Uterus (tissue), 3 donors: ENCODE measurements at regions not wholly inside any gene's neighbourhood (a gene's known extent, or its start where the extent isn't known, plus 50 kb on each side); places are given as distances from the start of the nearest gene placed in this dataset.

ENCODE experiments used
- DNase-seq, 2 donors: peaks; one replicate each; pipeline ENCODE4 v3.0.0-alpha.2; 2019 to 2020
- H3K27ac ChIP-seq, 2 donors: fragments of 200-600 bp; sonication (generic); 1 replicate in 1 of 2; 2 replicates in 1 of 2; pipeline ENCODE4 v1.5.1; 2016 to 2018
- H3K27me3 ChIP-seq, 2 donors: fragments of 200-600 bp; sonication (generic); one replicate each; pipeline ENCODE4 v1.5.1; 2018 to 2019; ENCODE audit warnings: control low read depth in 1 of 2
- H3K36me3 ChIP-seq, 2 donors: fragments of 200-600 bp; sonication (generic); one replicate each; pipeline ENCODE4 v1.5.1; 2019; ENCODE audit warnings: control low read depth in 1 of 2
- H3K4me1 ChIP-seq, 2 donors: fragments of 200-600 bp; sonication (generic); one replicate each; pipeline ENCODE4 v1.5.1; 2018 to 2019; ENCODE audit warnings: control low read depth in 1 of 2
- H3K4me3 ChIP-seq, 2 donors: fragments of 200-600 bp; sonication (generic); 1 replicate in 1 of 2; 2 replicates in 1 of 2; pipeline ENCODE4 v1.5.1; 2018 to 2019; ENCODE audit warnings: mild to moderate bottlenecking in 1 of 2
- H3K9me3 ChIP-seq, 2 donors: fragments of 200-600 bp; sonication (generic); one replicate each; pipeline ENCODE4 v1.5.1; 2019; ENCODE audit warnings: control low read depth in 1 of 2
- POLR2A ChIP-seq, 2 donors: fragments of 450-650 bp; IDR thresholded peaks; one replicate each; pipeline ENCODE4 v1.6.1; 2016; ENCODE audit warnings: antibody characterized with exemption in 2 of 2, mild to moderate bottlenecking in 1 of 2, moderate library complexity in 1 of 2
- intact Hi-C: fragments of 100-400 bp; cut with DNase I; formaldehyde crosslinking; loops from one replicate; pipeline ENCODE4 v1.15.1; 2023; ENCODE audit warnings: low total_unique reads
- TF ChIP-seq, protein P1 (sequence below), 4 experiments: fragments of 200-600 bp in 2 of 4; fragments of 450-650 bp in 2 of 4; sonication (generic) in 2 of 4; IDR thresholded peaks; one replicate each; pipeline ENCODE4 v1.5.1; 2016 to 2019; ENCODE audit warnings: antibody characterized with exemption in 4 of 4, mild to moderate bottlenecking in 2 of 4, moderate library complexity in 1 of 4
- donor health status: DM: yes; HTN: yes; CAD: no.

DNA sequence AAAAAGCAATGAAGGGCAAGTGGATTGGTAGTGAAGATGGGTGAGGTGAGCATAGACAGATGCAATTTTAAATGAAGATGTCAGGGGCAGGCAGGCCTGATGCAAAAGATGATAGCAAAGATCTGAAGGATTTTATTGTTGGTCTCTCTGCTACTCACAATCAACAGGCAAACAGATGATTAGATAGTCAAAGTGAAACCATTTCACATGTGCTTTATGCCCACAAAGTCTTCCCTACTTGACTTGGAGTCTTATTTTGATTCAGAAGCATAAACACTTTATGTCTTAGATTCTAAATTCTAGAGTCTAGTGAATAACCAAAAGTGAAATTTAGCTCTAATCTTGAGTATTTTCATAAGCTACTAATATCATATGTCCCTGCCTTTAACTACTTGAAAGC lies 153.8 kb upstream of the HNRNPA3 start:
- Histone ChIP-seq H3K9me3 (no peaks in the 10 kb centered on the region), H3K27ac (peak overlapping the region; percentile 54 to 62), H3K4me1 (peaks cover 0 to 4% of the 10 kb centered on the region in 2 donors), H3K4me3 (no peak overlapping the region), H3K27me3 (no peaks in the 10 kb centered on the region), H3K36me3 (no peaks in the 10 kb centered on the region)
- TF ChIP-seq, protein P1, sequence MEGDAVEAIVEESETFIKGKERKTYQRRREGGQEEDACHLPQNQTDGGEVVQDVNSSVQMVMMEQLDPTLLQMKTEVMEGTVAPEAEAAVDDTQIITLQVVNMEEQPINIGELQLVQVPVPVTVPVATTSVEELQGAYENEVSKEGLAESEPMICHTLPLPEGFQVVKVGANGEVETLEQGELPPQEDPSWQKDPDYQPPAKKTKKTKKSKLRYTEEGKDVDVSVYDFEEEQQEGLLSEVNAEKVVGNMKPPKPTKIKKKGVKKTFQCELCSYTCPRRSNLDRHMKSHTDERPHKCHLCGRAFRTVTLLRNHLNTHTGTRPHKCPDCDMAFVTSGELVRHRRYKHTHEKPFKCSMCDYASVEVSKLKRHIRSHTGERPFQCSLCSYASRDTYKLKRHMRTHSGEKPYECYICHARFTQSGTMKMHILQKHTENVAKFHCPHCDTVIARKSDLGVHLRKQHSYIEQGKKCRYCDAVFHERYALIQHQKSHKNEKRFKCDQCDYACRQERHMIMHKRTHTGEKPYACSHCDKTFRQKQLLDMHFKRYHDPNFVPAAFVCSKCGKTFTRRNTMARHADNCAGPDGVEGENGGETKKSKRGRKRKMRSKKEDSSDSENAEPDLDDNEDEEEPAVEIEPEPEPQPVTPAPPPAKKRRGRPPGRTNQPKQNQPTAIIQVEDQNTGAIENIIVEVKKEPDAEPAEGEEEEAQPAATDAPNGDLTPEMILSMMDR (IDR thresholded peaks at IDR 0.05), result no peak
- no peak for TF ChIP-seq POLR2A (IDR thresholded peaks at IDR 0.05)
- no peak for DNase-seq
- intact Hi-C loops, result no loop called here

DNA sequence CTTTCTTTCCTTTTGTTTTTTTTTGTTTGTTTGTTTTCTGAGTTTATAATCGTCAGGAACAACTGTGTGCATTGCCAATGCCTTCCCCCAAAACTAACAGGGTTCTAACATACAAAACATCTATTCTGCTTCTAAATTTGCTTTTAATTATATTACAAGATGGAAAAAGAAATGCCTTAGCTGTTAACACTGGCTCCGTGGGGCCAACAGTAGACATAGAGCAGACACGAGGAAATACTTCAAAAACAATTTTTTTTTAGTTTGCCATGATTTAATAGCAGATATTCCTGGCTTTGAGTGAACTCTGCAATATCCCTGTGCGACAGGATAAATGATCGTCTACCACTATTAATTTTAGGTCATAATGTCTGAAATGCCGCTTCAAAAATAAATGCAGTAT lies 153.3 kb upstream of the HNRNPA3 start:
- H3K27ac ChIP-seq, result peak overlapping the region; percentile 54 to 62
- intact Hi-C loops, result no loop called here
- no peaks in the 10 kb centered on the region for H3K27me3 ChIP-seq

DNA sequence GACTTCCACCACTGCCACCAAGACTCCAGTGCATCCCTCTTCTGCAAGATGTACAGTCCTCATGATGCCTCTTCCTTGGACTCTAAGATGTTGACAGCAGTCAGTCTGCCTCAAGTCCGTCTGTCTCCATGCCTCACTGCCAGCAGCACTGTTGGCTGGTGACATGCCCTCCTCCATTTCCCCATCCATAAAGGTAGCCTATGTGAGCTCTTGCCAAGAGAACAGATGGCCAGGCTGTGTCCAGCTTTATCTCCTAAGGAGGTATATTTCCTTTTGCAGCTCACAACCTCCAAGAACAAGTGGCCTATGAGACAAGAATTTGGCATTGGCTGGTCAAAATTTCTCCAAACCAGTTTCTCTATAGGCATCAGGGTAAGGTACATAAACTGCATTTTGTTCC lies 149.3 kb upstream of the HNRNPA3 start:
- Histone ChIP-seq H3K27ac (no peak overlapping the region), H3K4me1 (peaks cover 0 to 4% of the 10 kb centered on the region in 2 donors), H3K9me3 (no peaks in the 10 kb centered on the region), H3K4me3 (no peak overlapping the region), H3K27me3 (no peaks in the 10 kb centered on the region), H3K36me3 (no peaks in the 10 kb centered on the region)
- intact Hi-C loops, result no loop called here
- TF ChIP-seq, protein P1 (IDR thresholded peaks at IDR 0.05), result no peak
- TF ChIP-seq POLR2A (IDR thresholded peaks at IDR 0.05), result no peak
- no peak for DNase-seq

More for the DNA sequence above, 153.3 kb upstream of the HNRNPA3 start:
- Histone ChIP-seq H3K36me3 (no peaks in the 10 kb centered on the region), H3K9me3 (no peaks in the 10 kb centered on the region), H3K4me1 (peaks cover 0 to 4% of the 10 kb centered on the region in 2 donors), H3K4me3 (no peak overlapping the region)
- no peak for DNase-seq
- TF ChIP-seq, protein P1 (IDR thresholded peaks at IDR 0.05), result no peak
- no peak for TF ChIP-seq POLR2A (IDR thresholded peaks at IDR 0.05)

DNA sequence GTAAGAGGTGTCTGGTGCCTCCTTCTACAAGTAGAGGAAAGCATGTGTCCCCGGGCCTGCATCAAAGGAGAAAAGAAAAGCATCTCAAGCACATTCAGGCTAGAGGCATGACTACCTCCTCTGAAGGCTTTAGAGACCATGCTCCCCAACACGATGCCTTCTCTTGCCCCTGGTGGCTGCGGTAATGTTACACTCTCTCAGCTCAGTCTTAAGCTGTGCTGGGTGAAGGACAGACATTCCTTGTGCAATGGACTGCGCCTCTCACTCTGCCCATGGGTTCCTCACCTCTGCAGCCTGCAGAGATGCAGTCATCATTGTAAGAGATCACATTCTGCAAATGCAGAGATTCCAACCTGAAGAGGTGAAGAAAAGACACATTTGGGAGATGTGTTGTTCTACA lies 148.2 kb upstream of the HNRNPA3 start:
- no peak overlapping the region for H3K4me3 ChIP-seq
- no peak for TF ChIP-seq POLR2A (IDR thresholded peaks at IDR 0.05)
- TF ChIP-seq, protein P1 (IDR thresholded peaks at IDR 0.05), result no peak

DNA sequence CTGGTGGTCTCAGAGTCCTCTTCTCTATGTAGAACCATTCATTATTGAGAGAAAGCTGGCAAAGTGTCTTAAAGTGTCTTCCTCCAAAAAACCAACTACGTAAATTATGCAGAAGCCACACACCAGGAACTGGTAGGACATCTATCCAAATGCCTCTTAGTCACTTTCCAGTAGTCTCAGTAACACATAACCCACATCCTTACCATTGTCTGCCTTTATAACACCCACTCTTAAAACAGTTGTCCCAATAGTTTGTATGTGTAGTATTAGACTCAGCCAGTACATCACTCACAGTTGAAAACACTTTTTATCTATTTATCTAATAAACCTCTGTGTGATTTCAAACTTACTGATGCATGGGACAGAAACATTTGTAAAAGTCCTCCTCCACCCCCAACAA lies 143.6 kb upstream of the HNRNPA3 start:
- no peaks in the 10 kb centered on the region for H3K9me3 ChIP-seq

More for the DNA sequence above, 148.2 kb upstream of the HNRNPA3 start:
- no peaks in the 10 kb centered on the region for H3K36me3 ChIP-seq
- no peak overlapping the region for H3K27ac ChIP-seq
- intact Hi-C loops, result no loop called here
- DNase-seq, result no peak
- H3K4me1 ChIP-seq, result no peaks in the 10 kb centered on the region
- no peaks in the 10 kb centered on the region for H3K9me3 ChIP-seq
- no peaks in the 10 kb centered on the region for H3K27me3 ChIP-seq

More for the DNA sequence above, 143.6 kb upstream of the HNRNPA3 start:
- TF ChIP-seq, protein P1 (IDR thresholded peaks at IDR 0.05), result no peak
- TF ChIP-seq POLR2A (IDR thresholded peaks at IDR 0.05), result no peak
- Histone ChIP-seq H3K27me3 (no peaks in the 10 kb centered on the region), H3K4me3 (no peak overlapping the region), H3K36me3 (no peaks in the 10 kb centered on the region), H3K27ac (no peak overlapping the region), H3K4me1 (no peaks in the 10 kb centered on the region)
- intact Hi-C loops, result no loop called here
- no peak for DNase-seq
